ENCODE measurements at regions not wholly inside any gene's neighbourhood (a gene's known extent, or its start where the extent isn't known, plus 50 kb on each side); places are given as distances from the start of the nearest gene placed in this dataset.

DNA sequence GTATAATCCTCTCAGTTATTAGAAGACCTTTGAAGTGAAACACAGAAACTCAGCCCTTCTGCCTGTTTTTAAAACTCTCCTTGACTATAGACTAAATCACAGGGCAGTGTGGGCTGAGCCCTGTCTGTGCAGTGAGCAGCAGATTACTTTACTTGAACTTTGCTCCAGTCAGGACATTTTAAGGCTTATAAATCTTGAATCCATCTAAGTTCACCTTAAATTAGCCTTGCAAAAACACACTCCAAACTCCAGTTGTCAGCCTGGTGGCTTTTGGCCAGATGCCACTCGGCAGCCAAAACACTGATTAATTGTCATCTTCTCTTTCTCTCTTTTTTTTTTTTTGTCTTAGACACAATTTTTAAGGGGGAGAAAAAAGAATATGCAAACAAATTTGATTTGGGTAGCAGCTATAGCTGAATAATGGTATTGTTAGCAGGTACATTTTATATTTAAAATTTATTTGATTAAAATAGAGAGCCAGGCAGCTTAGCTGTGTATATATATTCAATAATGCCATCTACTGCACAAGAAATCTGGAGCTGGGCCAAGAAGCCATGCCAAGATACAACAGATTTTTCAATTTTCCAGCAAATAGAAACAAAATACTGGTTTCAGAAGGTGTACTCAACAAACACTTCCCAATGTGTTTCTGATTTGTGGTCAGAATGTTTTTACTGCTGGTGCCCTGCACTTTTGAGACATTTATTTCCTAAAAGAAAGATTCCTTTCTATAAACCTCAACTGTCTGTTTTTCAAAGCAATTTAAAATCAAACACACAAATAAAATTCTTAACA, 247.7 kb downstream of the TFEC start:
- DNase-seq = no peak
- CTCF ChIA-PET = interaction anchor here (0.6 kb wide), 1 partner anchor 231 kb away, joined by 4 read pairs; no protein-coding TSS in a partner anchor
- POLR2A ChIA-PET = no interaction called here
- Mint-ChIP-seq H3K27ac (no peak overlapping the region), H3K4me1 (ENCODE audit: low read depth) (no peaks in the 10 kb centered on the region), H3K36me3 (no peaks in the 10 kb centered on the region), H3K9me3 (no peaks in the 10 kb centered on the region), H3K4me3 (no peak overlapping the region), H3K27me3 (no peaks in the 10 kb centered on the region)
- intact Hi-C loops (cut with micrococcal nuclease) = no loop called here

DNA sequence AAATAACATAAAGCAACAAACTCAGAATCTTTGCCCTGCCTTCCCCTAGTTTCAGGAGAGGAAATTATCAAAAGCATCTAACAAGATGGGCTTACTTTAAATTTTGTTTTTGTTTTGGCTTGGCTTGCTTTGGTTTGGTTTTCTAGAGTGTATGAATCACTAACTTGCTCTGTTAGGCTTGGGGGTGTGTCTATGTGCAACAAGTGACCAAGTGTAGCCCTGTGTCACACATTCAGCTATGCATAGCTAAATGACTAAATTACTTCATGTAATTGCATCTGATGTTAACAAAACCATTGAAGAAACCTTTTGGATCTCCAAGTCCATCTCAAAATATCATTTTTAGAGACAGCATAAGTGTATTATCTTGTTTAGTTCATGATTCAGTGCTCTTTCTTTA, 251.0 kb downstream of the TFEC start:
- ChIA-PET CTCF (no interaction called here), POLR2A (no interaction called here)
- Mint-ChIP-seq H3K27ac (no peak overlapping the region), H3K4me3 (no peak overlapping the region), H3K27me3 (no peaks in the 10 kb centered on the region), H3K4me1 (ENCODE audit: low read depth) (no peaks in the 10 kb centered on the region), H3K9me3 (no peaks in the 10 kb centered on the region), H3K36me3 (no peaks in the 10 kb centered on the region)
- intact Hi-C loops (cut with micrococcal nuclease) = no loop called here
- DNase-seq = no peak

DNA sequence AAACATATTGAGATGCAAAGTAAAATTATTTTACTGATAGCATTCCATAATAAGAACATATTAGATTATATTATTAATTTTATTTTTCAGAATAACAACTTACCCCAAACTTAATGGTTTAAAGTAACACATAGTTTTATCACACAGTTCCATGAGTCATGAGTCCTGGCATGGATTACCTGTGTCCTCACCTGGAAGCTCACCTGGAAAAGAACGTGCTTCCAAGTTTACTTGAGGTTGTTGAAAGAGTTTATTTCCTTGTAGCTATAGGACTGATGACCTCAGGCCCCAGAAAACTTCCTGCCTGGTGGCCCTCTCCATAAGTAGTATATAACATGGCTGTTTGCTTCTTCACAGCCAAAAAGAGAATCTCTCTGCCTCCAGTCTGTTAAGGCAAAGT, 254.6 kb downstream of the TFEC start:
- Mint-ChIP-seq H3K36me3 (no peaks in the 10 kb centered on the region), H3K27ac (no peak overlapping the region), H3K4me3 (no peak overlapping the region), H3K27me3 (no peaks in the 10 kb centered on the region), H3K4me1 (ENCODE audit: low read depth) (no peaks in the 10 kb centered on the region), H3K9me3 (no peaks in the 10 kb centered on the region)
- ChIA-PET POLR2A (no interaction called here), CTCF (no interaction called here)
- no peak for DNase-seq
- intact Hi-C loops (cut with micrococcal nuclease) = no loop called here

DNA sequence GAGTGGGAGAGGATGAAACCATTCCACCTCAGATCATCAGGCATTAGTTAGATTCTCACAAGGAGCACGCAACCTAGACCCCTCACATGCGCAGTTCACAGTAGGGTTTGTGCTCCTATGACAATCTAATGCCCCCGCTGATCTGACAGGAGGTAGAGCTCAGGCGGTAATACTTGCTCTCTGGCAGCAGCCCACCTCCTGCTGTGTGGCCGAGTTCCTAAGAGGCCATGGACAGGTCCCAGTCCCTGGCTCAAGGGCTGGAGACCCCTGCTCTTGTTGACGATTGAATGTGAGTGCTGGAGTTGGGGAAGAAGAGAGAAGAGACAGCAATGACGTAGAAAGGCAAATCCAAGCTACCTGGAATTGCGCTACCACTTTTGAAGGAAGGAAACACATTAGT, 267.2 kb downstream of the TFEC start:
- Mint-ChIP-seq H3K9me3 (no peaks in the 10 kb centered on the region), H3K4me3 (no peak overlapping the region), H3K4me1 (ENCODE audit: low read depth) (no peaks in the 10 kb centered on the region), H3K36me3 (no peaks in the 10 kb centered on the region), H3K27me3 (peaks cover 2% of the 10 kb centered on the region), H3K27ac (no peak overlapping the region)
- no peak for DNase-seq
- ChIA-PET CTCF (no interaction called here), POLR2A (no interaction called here)
- intact Hi-C loops (cut with micrococcal nuclease) = no loop called here

DNA sequence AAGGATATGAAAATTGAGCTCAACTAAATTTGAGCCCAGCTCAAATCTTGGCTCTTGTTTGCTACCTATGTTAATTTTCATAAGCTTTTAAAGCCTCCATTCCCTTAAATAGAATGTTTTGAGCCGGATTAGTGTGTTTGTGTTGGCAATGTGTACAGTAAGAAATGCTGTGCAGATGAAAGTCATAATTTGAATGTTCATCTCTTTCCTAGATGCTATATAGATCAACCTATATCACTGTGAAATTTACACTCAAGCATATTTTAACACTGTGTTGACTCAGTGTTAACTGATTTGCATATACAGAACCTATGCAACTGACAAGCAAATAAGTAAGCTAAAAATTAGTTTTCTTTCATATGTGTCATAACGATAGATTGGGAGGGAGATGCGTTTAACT, 272.5 kb downstream of the TFEC start:
- H3K27me3 Mint-ChIP-seq = no peaks in the 10 kb centered on the region
- intact Hi-C loops (cut with micrococcal nuclease) = no loop called here

DNA sequence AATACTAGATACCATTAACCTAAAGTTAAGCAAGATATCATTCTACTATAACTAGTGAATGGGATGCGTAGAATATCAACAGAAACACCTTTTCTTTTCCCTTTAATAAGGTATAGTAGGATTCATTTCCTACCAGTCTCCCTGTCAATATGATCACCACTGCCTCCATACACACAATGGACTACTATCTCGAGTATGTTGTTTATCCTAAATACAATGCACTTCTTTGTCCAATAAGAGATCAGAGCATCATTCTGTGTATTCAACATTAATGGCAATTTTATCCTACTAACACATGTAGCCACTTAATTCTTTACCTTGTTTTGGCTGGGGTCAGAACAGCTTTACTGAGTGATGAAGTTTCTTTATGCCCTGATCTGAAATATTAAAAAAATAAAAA, 276.3 kb downstream of the TFEC start:
- H3K4me3 Mint-ChIP-seq = no peak overlapping the region
- H3K4me1 Mint-ChIP-seq (ENCODE audit: low read depth) = no peaks in the 10 kb centered on the region
- H3K36me3 Mint-ChIP-seq = no peaks in the 10 kb centered on the region
- H3K27ac Mint-ChIP-seq = no peak overlapping the region
- ChIA-PET CTCF (no interaction called here), POLR2A (no interaction called here)
- H3K27me3 Mint-ChIP-seq = no peaks in the 10 kb centered on the region
- H3K9me3 Mint-ChIP-seq = no peaks in the 10 kb centered on the region
- DNase-seq = no peak
- intact Hi-C loops (cut with micrococcal nuclease) = no loop called here

More for the DNA sequence above, 272.5 kb downstream of the TFEC start:
- H3K4me1 Mint-ChIP-seq (ENCODE audit: low read depth) = no peaks in the 10 kb centered on the region
- no peak overlapping the region for H3K27ac Mint-ChIP-seq
- no peaks in the 10 kb centered on the region for H3K9me3 Mint-ChIP-seq
- no peak for DNase-seq
- H3K36me3 Mint-ChIP-seq = no peaks in the 10 kb centered on the region
- ChIA-PET POLR2A (no interaction called here), CTCF (interaction anchor here (1.0 kb wide), 1 partner anchor 8 kb away, joined by 3 read pairs; no protein-coding TSS in a partner anchor)
- H3K4me3 Mint-ChIP-seq = no peak overlapping the region

DNA sequence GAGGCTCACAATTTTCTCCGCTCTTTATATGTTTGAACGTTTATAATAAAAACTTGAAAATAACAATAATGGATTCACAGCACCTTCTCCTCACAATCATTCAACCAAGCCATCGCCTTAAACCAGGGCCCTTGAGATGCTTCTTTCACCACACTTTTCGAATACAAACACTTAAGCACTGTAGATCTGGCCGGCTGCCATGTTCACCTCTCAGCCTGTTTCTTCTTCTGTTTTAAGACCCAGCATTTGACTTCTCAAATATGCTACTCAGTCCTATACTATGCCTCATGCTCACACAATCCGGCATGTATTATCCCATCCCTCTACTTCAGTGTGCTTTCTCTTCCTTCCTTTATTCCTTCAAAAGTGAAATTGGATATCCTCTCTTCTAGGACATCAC, 280.6 kb downstream of the TFEC start:
- intact Hi-C loops (cut with micrococcal nuclease) = no loop called here
- no peak overlapping the region for H3K27ac Mint-ChIP-seq

DNA sequence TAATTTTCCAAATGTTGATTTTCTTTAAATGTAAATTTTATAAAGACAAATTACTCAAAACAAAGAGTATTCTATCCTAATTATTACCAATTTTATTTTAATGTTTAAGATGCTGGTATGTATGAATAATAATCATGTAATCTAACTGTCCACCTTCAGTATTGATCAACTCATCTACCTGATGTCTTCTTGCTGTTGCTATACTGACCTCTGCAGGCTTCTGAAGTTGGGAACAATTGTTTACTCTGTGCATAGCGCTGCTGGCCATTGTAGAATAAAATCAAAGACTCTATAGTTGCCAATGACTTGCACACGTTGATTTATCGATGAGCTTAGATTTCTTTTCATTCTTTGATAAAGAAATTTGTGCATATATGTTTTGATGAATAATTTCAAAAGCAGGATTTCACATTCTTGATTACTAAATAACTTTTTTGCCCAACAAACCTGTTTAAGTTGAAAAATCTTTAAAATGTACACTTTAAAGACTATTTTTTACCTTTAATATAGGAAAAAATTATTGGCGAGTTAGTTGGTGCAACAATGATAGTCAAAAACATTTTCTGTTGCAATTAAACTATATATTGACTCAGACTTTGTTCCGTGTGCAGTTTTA, 282.3 kb downstream of the TFEC start:
- H3K9me3 Mint-ChIP-seq = no peaks in the 10 kb centered on the region
- intact Hi-C loops (cut with micrococcal nuclease) = no loop called here
- no peaks in the 10 kb centered on the region for H3K4me1 Mint-ChIP-seq (ENCODE audit: low read depth)
- H3K4me3 Mint-ChIP-seq = no peak overlapping the region
- DNase-seq = no peak
- CTCF ChIA-PET = no interaction called here
- POLR2A ChIA-PET = no interaction called here
- H3K27ac Mint-ChIP-seq = no peak overlapping the region
- H3K36me3 Mint-ChIP-seq = no peaks in the 10 kb centered on the region
- no peaks in the 10 kb centered on the region for H3K27me3 Mint-ChIP-seq

More for the DNA sequence above, 280.6 kb downstream of the TFEC start:
- H3K36me3 Mint-ChIP-seq = no peaks in the 10 kb centered on the region
- no peaks in the 10 kb centered on the region for H3K27me3 Mint-ChIP-seq
- ChIA-PET POLR2A (no interaction called here), CTCF (no interaction called here)
- no peaks in the 10 kb centered on the region for H3K4me1 Mint-ChIP-seq (ENCODE audit: low read depth)
- no peak overlapping the region for H3K4me3 Mint-ChIP-seq
- no peaks in the 10 kb centered on the region for H3K9me3 Mint-ChIP-seq
- no peak for DNase-seq

DNA sequence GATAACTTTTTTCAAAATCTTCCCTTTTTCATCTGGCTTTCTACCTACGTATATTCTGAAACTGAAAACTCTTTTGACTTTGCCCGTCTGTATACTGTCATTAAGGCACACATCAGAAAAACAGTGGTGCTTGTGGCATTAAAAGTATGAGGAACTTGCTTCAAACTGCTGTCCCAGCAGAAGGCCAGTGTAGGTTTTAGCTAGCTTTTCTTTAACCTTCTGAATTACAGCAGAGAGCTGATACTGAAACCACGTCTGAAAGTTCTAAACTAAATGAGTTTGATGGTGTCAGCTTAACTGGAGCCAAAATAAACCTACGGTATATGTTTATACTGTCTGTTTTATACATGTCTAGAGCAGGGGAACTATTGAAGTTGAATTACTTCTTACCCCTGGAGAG, 283.4 kb downstream of the TFEC start:
- Mint-ChIP-seq H3K4me1 (ENCODE audit: low read depth) (no peaks in the 10 kb centered on the region), H3K27ac (no peak overlapping the region), H3K27me3 (no peaks in the 10 kb centered on the region), H3K9me3 (no peaks in the 10 kb centered on the region), H3K4me3 (no peak overlapping the region), H3K36me3 (no peaks in the 10 kb centered on the region)
- intact Hi-C loops (cut with micrococcal nuclease) = no loop called here
- ChIA-PET CTCF (no interaction called here), POLR2A (no interaction called here)
- no peak for DNase-seq

DNA sequence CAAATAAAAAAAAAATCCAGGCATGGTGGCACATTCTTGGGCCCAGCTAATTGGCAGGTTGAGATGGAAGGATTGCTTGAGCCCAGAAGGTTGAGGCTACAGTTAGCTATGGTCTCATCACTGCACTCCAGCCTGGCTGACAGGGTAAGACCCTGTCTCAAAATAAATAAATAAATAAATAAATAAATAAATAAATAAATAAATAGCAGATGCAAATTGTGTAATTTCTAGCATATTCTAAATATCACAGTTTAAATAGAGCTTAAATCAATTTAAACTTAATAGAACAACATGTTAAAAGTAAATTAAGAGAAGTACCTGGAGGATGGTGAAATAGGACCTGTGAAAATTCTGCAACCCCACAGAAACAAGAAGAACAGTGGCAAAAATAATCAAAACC, 290.5 kb downstream of the TFEC start:
- CTCF ChIA-PET = interaction anchor here (0.6 kb wide), 1 partner anchor 119 kb away, joined by 3 read pairs; no protein-coding TSS in a partner anchor

DNA sequence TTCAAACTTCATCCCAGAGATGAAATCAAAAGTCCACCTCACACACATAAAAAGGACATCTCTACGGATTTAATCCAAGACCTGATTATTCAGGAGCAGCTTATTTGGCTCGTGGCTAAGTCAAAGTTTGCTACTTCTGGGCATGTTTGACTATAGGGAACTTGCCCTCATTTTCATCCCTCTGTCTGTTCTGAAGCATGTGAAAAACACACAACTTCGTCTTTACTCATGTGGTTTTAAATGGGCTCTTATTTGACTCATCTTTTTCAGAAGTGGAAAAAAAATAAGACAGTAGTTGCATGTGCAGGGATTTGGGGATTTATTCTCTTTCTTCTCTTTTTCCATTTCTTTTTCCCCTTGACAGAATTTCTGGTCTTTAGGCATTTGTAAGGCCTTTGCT, 295.9 kb downstream of the TFEC start:
- intact Hi-C loops (cut with micrococcal nuclease) = no loop called here
- H3K9me3 Mint-ChIP-seq = peaks cover 1% of the 10 kb centered on the region
- CTCF ChIA-PET = no interaction called here

More for the DNA sequence above, 290.5 kb downstream of the TFEC start:
- H3K4me1 Mint-ChIP-seq (ENCODE audit: low read depth) = no peaks in the 10 kb centered on the region
- no peaks in the 10 kb centered on the region for H3K36me3 Mint-ChIP-seq
- intact Hi-C loops (cut with micrococcal nuclease) = no loop called here
- POLR2A ChIA-PET = no interaction called here
- peaks cover 2% of the 10 kb centered on the region for H3K9me3 Mint-ChIP-seq
- H3K27ac Mint-ChIP-seq = no peak overlapping the region
- DNase-seq = no peak
- H3K27me3 Mint-ChIP-seq = no peaks in the 10 kb centered on the region
- H3K4me3 Mint-ChIP-seq = no peak overlapping the region

DNA sequence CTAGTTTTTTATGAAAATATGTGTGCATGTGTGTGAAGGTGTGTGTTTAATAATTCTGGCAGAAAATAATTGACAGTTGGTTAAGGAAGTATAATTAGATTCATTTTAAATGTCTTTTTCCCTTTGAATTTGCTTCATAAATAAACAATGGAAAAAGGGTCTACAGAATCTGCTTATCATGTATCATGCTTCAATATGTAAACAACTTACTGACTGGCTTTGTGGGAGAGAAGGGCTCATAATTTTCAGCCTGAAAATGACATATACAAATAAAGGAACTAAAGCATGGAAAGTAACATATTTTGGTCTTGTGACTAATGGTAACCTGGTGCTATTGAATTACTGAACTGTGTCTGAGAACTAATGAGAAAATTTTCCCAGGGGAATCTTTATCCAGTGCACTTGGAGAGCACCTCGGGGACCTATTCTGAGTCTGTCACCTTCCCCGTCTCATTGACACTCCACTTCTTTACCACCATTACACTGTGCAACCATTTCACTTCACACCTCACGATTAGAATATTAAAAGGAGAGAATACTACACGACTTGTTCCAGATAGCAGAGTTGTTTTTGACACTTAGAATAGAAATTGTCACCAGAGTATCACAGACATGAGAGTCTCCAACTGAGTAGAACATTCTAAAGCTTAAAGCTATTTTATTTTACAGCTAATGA, 298.6 kb downstream of the TFEC start:
- Mint-ChIP-seq H3K9me3 (no peaks in the 10 kb centered on the region), H3K27ac (no peak overlapping the region), H3K27me3 (peaks cover 6% of the 10 kb centered on the region), H3K4me1 (ENCODE audit: low read depth) (no peaks in the 10 kb centered on the region), H3K36me3 (no peaks in the 10 kb centered on the region), H3K4me3 (no peak overlapping the region)
- CTCF ChIA-PET = no interaction called here
- intact Hi-C loops (cut with micrococcal nuclease) = no loop called here
- no peak for DNase-seq
- POLR2A ChIA-PET = no interaction called here

More for the DNA sequence above, 295.9 kb downstream of the TFEC start:
- DNase-seq = no peak
- POLR2A ChIA-PET = no interaction called here
- H3K27ac Mint-ChIP-seq = no peak overlapping the region
- H3K4me1 Mint-ChIP-seq (ENCODE audit: low read depth) = no peaks in the 10 kb centered on the region
- no peaks in the 10 kb centered on the region for H3K36me3 Mint-ChIP-seq
- peaks cover 2% of the 10 kb centered on the region for H3K27me3 Mint-ChIP-seq
- no peak overlapping the region for H3K4me3 Mint-ChIP-seq

DNA sequence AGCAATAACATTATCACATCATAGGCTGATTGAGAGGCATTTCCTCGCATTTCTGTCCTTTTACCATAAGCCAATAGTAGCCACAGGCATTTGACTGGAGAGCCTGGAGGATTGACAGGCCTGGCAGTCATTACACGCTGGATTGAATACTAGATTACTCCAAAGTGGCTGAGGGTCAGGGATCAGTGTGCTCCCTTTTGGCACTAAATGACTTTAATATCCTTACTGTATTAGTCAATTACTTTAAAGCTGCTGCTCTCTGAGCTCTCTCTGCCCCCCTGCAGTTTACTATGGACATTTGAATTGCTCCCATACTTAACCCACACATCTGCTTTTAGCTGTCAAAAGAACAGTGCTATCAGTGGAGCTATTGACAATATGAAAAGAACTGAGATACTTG, 302.0 kb downstream of the TFEC start:
- Mint-ChIP-seq H3K27me3 (peaks cover 6% of the 10 kb centered on the region), H3K4me3 (no peak overlapping the region), H3K9me3 (no peaks in the 10 kb centered on the region), H3K36me3 (no peaks in the 10 kb centered on the region), H3K27ac (no peak overlapping the region), H3K4me1 (ENCODE audit: low read depth) (no peaks in the 10 kb centered on the region)
- no peak for DNase-seq
- ChIA-PET CTCF (no interaction called here), POLR2A (no interaction called here)
- intact Hi-C loops (cut with micrococcal nuclease) = no loop called here

Data from activated CD4-positive, alpha-beta memory T cell treated with anti-CD3 and anti-CD28 coated beads for 36 hours (primary cell).